Prostate gland (tissue), 2 donors: ENCODE measurements at regions not wholly inside any gene's neighbourhood (a gene's known extent, or its start where the extent isn't known, plus 50 kb on each side); places are given as distances from the start of the nearest gene placed in this dataset.

Experiments used
- DNase-seq: peaks from one replicate; pipeline ENCODE4 v3.0.0-alpha.2; 2019; ENCODE audit warnings: low spot score
- H3K27ac ChIP-seq, 2 donors: fragments of 200-600 bp; sonication (generic); 2 replicates each; pipeline ENCODE4 v1.5.1; 2017 to 2019
- H3K27me3 ChIP-seq: fragments of 200-600 bp; sonication (generic); replicated peaks from 2 replicates; pipeline ENCODE4 v1.5.1; 2019; ENCODE audit not compliant: insufficient read depth
- H3K36me3 ChIP-seq, 2 donors: fragments of 200-600 bp; sonication (generic); 1 replicate in 1 of 2; 2 replicates in 1 of 2; pipeline versions ENCODE4 v1.5.1 to v1.8.1; 2017 to 2019
- H3K4me1 ChIP-seq: fragments of 200-600 bp; sonication (generic); replicated peaks from 2 replicates; pipeline ENCODE4 v1.5.1; 2019
- H3K4me3 ChIP-seq, 2 donors: fragments of 200-600 bp; sonication (generic); 2 replicates each; pipeline ENCODE4 v1.5.1; 2017 to 2019
- H3K9me3 ChIP-seq: fragments of 200-600 bp; sonication (generic); 2 replicates; pipeline ENCODE4 v1.5.1; 2017
- POLR2A ChIP-seq: fragments of 450-650 bp; IDR thresholded peaks from one replicate; pipeline ENCODE4 v1.6.1; 2016; ENCODE audit warnings: antibody characterized with exemption, mild to moderate bottlenecking
- POLR2AphosphoS5 ChIP-seq: sonication (generic); formaldehyde crosslinking; IDR thresholded peaks from one replicate; pipeline ENCODE4 v1.6.1; 2017; ENCODE audit warnings: antibody characterized with exemption
- WGBS: methylation state at CpG from one replicate; pipeline ENCODE4 v1.1.5; 2018; 5-methylcytosine and 5-hydroxymethylcytosine counted together
- intact Hi-C: fragments of 100-400 bp; cut with DNase I; formaldehyde crosslinking; loops from one replicate; pipeline ENCODE4 v1.14.2; 2022
- TF ChIP-seq, protein P1 (sequence below), 4 experiments: fragments of 200-600 bp in 2 of 4; fragments of 450-650 bp in 2 of 4; sonication (generic) in 2 of 4; IDR thresholded peaks; 1 replicate in 3 of 4; 2 replicates in 1 of 4; pipeline ENCODE4 v1.5.1; 2016 to 2019; ENCODE audit warnings: antibody characterized with exemption in 4 of 4, mild to moderate bottlenecking in 2 of 4, moderate library complexity in 2 of 4

GRCh38 chr3:99520513-99520912 lies 117.9 kb upstream of the COL8A1 start:
- intact Hi-C loops = no loop called here
- Histone ChIP-seq H3K27ac (no peak overlapping the region), H3K9me3 (no peaks in the 10 kb centered on the region), H3K36me3 (no peaks in the 10 kb centered on the region), H3K4me3 (no peak overlapping the region), H3K27me3 (no peaks in the 10 kb centered on the region), H3K4me1 (no peaks in the 10 kb centered on the region)
- TF ChIP-seq, protein P1, sequence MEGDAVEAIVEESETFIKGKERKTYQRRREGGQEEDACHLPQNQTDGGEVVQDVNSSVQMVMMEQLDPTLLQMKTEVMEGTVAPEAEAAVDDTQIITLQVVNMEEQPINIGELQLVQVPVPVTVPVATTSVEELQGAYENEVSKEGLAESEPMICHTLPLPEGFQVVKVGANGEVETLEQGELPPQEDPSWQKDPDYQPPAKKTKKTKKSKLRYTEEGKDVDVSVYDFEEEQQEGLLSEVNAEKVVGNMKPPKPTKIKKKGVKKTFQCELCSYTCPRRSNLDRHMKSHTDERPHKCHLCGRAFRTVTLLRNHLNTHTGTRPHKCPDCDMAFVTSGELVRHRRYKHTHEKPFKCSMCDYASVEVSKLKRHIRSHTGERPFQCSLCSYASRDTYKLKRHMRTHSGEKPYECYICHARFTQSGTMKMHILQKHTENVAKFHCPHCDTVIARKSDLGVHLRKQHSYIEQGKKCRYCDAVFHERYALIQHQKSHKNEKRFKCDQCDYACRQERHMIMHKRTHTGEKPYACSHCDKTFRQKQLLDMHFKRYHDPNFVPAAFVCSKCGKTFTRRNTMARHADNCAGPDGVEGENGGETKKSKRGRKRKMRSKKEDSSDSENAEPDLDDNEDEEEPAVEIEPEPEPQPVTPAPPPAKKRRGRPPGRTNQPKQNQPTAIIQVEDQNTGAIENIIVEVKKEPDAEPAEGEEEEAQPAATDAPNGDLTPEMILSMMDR (IDR thresholded peaks at IDR 0.05) = no peak
- TF ChIP-seq POLR2A = no peak
- no peak for TF ChIP-seq POLR2AphosphoS5
- no peak for DNase-seq

- Histone ChIP-seq H3K4me3 (no peak overlapping the region), H3K9me3 (no peaks in the 10 kb centered on the region), H3K27ac (no peak overlapping the region), H3K36me3 (no peaks in the 10 kb centered on the region), H3K4me1 (no peaks in the 10 kb centered on the region), H3K27me3 (no peaks in the 10 kb centered on the region)
- no peak for DNase-seq
- intact Hi-C loops = no loop called here
- WGBS = 90% methylated on average over 1 of the region's 1 CpG
- TF ChIP-seq, protein P1 (IDR thresholded peaks at IDR 0.05) = no peak
- TF ChIP-seq POLR2AphosphoS5 (no peak), POLR2A (no peak)
Measured at GRCh38 chr3:99516936-99517335, 121.5 kb upstream of the COL8A1 start.

DNA sequence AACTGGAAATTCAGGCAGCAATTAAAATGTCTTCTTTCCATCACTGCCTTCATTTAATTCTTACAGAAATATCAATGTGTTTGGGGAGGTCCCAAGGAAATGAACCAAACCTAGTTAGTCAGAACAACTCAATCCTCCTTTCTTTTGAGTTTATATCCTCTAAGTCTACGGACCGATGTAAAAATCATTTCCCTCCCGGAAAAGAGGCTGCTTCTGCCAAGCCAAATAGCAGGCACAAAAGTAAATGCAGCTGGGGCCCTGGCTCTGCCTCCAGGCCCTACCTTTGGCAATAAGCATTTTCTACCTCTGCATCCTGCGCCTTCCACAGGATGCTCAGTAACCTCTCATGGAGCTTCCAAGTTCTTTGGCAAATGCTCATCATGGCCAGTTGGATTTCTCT lies 122.5 kb upstream of the COL8A1 start:
- no peak overlapping the region for H3K4me3 ChIP-seq
- 51% methylated on average over 4 of the region's 4 CpGs for whole genome bisulfite sequencing
- no peak for DNase-seq
- intact Hi-C loops = no loop called here
- no peaks in the 10 kb centered on the region for H3K36me3 ChIP-seq
- no peak for TF ChIP-seq POLR2AphosphoS5
- TF ChIP-seq, protein P1 (IDR thresholded peaks at IDR 0.05) = no peak
- H3K27me3 ChIP-seq = no peaks in the 10 kb centered on the region
- H3K9me3 ChIP-seq = no peaks in the 10 kb centered on the region
- no peak overlapping the region for H3K27ac ChIP-seq
- H3K4me1 ChIP-seq = no peaks in the 10 kb centered on the region

DNA sequence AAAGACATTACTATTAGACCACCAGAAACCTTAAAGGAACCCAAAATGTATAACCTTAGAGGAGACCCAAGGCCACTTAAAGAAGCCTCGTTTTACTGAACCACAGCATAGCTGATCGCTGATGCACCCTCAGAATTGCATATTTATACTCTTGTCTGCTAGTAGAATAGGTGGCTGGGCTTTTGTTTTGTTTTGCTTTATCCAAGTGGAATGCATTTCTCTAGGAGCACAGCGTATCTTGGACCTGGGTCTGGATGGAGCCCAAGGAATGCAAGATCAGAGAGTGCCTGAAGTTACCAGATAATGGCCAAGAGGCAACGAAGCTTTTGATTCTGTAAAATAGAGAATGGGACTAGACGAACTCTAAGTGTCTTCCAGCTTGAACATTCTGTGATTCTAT lies 129.2 kb upstream of the COL8A1 start:
- no peaks in the 10 kb centered on the region for H3K27me3 ChIP-seq
- H3K9me3 ChIP-seq = no peaks in the 10 kb centered on the region
- DNase-seq = no peak
- no peaks in the 10 kb centered on the region for H3K4me1 ChIP-seq
- H3K4me3 ChIP-seq = no peak overlapping the region
- H3K27ac ChIP-seq = no peak overlapping the region
- intact Hi-C loops = loop anchor here (10.0 kb wide), 2 partner anchors 126 to 236 kb away; partner anchors contain the start of gene COL8A1
- TF ChIP-seq, protein P1 (IDR thresholded peaks at IDR 0.05) = no peak
- no peak for TF ChIP-seq POLR2A
- 53% methylated on average over 5 of the region's 5 CpGs for WGBS
- no peaks in the 10 kb centered on the region for H3K36me3 ChIP-seq

- DNase-seq = no peak
- Histone ChIP-seq H3K9me3 (no peaks in the 10 kb centered on the region), H3K4me3 (no peak overlapping the region), H3K4me1 (no peaks in the 10 kb centered on the region), H3K27me3 (no peaks in the 10 kb centered on the region), H3K27ac (no peak overlapping the region), H3K36me3 (no peaks in the 10 kb centered on the region)
- TF ChIP-seq, protein P1 (IDR thresholded peaks at IDR 0.05) = no peak
- no peak for TF ChIP-seq POLR2AphosphoS5
- intact Hi-C loops = loop anchor here (10.0 kb wide), 2 partner anchors 127 to 237 kb away; partner anchors contain the start of gene COL8A1
Measured at GRCh38 chr3:99508191-99508590, 130.2 kb upstream of the COL8A1 start.
